ENCODE measurements at regions not wholly inside any gene's neighbourhood (a gene's known extent, or its start where the extent isn't known, plus 50 kb on each side); places are given as distances from the start of the nearest gene placed in this dataset.

DNA sequence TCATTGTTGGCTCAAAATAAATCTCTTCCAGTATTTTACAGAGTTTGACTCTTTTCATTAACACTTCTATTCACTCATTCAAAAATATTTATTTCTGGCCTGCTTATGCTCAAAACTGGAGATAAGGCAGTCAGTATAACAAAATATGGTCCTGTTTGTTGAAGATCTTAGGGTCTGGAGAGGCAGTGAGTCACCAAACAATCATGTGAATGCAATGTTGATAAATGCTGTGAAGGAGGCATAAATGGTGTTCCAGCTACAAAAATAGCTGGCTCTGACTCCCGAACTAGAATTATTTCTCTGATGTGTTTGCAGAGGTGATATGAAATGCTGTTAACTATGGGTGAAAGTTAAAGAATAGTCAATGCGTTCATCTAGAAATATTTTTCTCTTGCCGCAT is 390.6 kb downstream of the AASDHPPT start:
- H3K36me3 ChIP-seq (ENCODE audit: insufficient read depth, low read length, poor library complexity, severe bottlenecking) = no peaks in the 10 kb centered on the region
- ChIA-PET CTCF (no interaction called here), POLR2A (ENCODE audit: low non-redundant PET) (no interaction called here)
- no TSS peak for BruUV-seq (replicated peaks)
- DNase-seq (ENCODE audit: low spot score) = no peak
- H3K4me1 ChIP-seq (ENCODE audit: insufficient read depth, low read length, poor library complexity, severe bottlenecking) = peaks cover 3% of the 10 kb centered on the region
- TF ChIP-seq, protein P1, sequence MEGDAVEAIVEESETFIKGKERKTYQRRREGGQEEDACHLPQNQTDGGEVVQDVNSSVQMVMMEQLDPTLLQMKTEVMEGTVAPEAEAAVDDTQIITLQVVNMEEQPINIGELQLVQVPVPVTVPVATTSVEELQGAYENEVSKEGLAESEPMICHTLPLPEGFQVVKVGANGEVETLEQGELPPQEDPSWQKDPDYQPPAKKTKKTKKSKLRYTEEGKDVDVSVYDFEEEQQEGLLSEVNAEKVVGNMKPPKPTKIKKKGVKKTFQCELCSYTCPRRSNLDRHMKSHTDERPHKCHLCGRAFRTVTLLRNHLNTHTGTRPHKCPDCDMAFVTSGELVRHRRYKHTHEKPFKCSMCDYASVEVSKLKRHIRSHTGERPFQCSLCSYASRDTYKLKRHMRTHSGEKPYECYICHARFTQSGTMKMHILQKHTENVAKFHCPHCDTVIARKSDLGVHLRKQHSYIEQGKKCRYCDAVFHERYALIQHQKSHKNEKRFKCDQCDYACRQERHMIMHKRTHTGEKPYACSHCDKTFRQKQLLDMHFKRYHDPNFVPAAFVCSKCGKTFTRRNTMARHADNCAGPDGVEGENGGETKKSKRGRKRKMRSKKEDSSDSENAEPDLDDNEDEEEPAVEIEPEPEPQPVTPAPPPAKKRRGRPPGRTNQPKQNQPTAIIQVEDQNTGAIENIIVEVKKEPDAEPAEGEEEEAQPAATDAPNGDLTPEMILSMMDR (conservative IDR thresholded peaks at IDR 0.05; ENCODE audit: low read depth, low read length) = no peak
- TF ChIP-seq EZH2 (IDR thresholded peaks at IDR 0.05; ENCODE audit: borderline replicate concordance, low read depth, low read length, poor library complexity, severe bottlenecking) = no peak
- H3K9me3 ChIP-seq (ENCODE audit: low read depth, low read length, poor library complexity, severe bottlenecking) = no peaks in the 10 kb centered on the region
- no peak overlapping the region for H3K27ac ChIP-seq (ENCODE audit: low read depth, low read length, poor library complexity, severe bottlenecking)
- peaks cover 29% of the 10 kb centered on the region for H3K27me3 ChIP-seq (replicated peaks; ENCODE audit: insufficient read depth, low read depth, low read length, poor library complexity)
- no peak overlapping the region for H3K4me3 ChIP-seq (ENCODE audit: low read depth, low read length, poor library complexity, severe bottlenecking)
- intact Hi-C loops (cut with micrococcal nuclease; ENCODE audit: unreplicated experiment) = loop anchor here (5.0 kb wide), 1 partner anchor 569 kb away; no protein-coding TSS in a partner anchor

DNA sequence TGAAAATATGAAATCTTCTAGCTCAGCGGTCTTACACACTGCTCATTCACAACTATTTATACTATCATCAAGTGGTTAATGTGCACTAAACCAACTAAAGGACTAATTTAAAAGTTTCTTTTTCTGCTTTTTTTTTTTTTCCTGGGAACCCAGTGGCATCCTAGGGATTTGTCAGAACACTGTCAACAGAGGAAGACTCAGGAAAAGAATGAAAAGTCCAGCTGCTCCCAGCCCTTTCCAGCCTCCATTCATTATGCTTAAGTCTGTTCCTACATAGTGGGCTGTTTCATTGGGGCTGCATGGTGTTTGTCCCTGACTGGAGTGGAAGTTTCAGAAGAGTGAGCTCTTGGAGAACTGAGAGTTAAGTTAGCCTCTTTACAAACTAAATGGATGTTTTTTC is 391.1 kb downstream of the AASDHPPT start:
- POLR2A ChIA-PET (ENCODE audit: low non-redundant PET) = no interaction called here
- intact Hi-C loops (cut with micrococcal nuclease; ENCODE audit: unreplicated experiment) = loop anchor here (5.0 kb wide), 1 partner anchor 569 kb away; no protein-coding TSS in a partner anchor

DNA sequence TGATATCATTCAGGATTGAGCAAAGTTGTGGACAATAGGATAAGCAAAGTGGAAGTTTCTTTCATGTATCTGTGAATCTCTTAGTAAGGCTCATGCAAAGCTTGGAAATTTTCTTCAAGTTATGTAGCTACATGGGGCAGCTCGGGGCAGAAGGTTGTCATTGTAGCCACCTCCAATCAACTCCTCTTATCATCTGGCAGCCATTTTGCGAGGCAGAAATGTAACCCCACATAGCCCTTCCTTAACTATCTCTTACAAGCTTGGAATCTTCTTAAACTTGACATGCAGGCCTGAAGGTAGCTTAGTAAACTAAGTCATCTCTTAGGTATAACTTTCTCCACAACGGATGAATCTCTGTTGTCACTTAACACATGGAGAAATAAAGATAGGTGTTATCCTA is 392.8 kb downstream of the AASDHPPT start:
- H3K36me3 ChIP-seq (ENCODE audit: insufficient read depth, low read length, poor library complexity, severe bottlenecking) = no peaks in the 10 kb centered on the region
- no peak overlapping the region for H3K4me3 ChIP-seq (ENCODE audit: low read depth, low read length, poor library complexity, severe bottlenecking)
- H3K27ac ChIP-seq (ENCODE audit: low read depth, low read length, poor library complexity, severe bottlenecking) = no peak overlapping the region
- no TSS peak for BruUV-seq (replicated peaks)
- DNase-seq (ENCODE audit: low spot score) = no peak
- no peaks in the 10 kb centered on the region for H3K4me1 ChIP-seq (ENCODE audit: insufficient read depth, low read length, poor library complexity, severe bottlenecking)
- no peak for TF ChIP-seq EZH2 (IDR thresholded peaks at IDR 0.05; ENCODE audit: borderline replicate concordance, low read depth, low read length, poor library complexity, severe bottlenecking)
- TF ChIP-seq, protein P1 (conservative IDR thresholded peaks at IDR 0.05; ENCODE audit: low read depth, low read length) = no peak
- peaks cover 33% of the 10 kb centered on the region for H3K27me3 ChIP-seq (replicated peaks; ENCODE audit: insufficient read depth, low read depth, low read length, poor library complexity)
- CTCF ChIA-PET = no interaction called here
- POLR2A ChIA-PET (ENCODE audit: low non-redundant PET) = no interaction called here
- intact Hi-C loops (cut with micrococcal nuclease; ENCODE audit: unreplicated experiment) = no loop called here
- no peaks in the 10 kb centered on the region for H3K9me3 ChIP-seq (ENCODE audit: low read depth, low read length, poor library complexity, severe bottlenecking)

More for the DNA sequence above, 391.1 kb downstream of the AASDHPPT start:
- CTCF ChIA-PET = no interaction called here
- Histone ChIP-seq H3K27ac (ENCODE audit: low read depth, low read length, poor library complexity, severe bottlenecking) (no peak overlapping the region), H3K36me3 (ENCODE audit: insufficient read depth, low read length, poor library complexity, severe bottlenecking) (no peaks in the 10 kb centered on the region), H3K9me3 (ENCODE audit: low read depth, low read length, poor library complexity, severe bottlenecking) (no peaks in the 10 kb centered on the region), H3K4me1 (ENCODE audit: insufficient read depth, low read length, poor library complexity, severe bottlenecking) (no peaks in the 10 kb centered on the region), H3K27me3 (replicated peaks; ENCODE audit: insufficient read depth, low read depth, low read length, poor library complexity) (peaks cover 29% of the 10 kb centered on the region), H3K4me3 (ENCODE audit: low read depth, low read length, poor library complexity, severe bottlenecking) (no peak overlapping the region)
- TF ChIP-seq, protein P1 (conservative IDR thresholded peaks at IDR 0.05; ENCODE audit: low read depth, low read length) = no peak
- TF ChIP-seq EZH2 (IDR thresholded peaks at IDR 0.05; ENCODE audit: borderline replicate concordance, low read depth, low read length, poor library complexity, severe bottlenecking) = no peak
- DNase-seq (ENCODE audit: low spot score) = no peak
- no TSS peak for BruUV-seq (replicated peaks)

All from A673 (cell line).